Colonic mucosa (tissue), 4 donors: ENCODE measurements at regions not wholly inside any gene's neighbourhood (a gene's known extent, or its start where the extent isn't known, plus 50 kb on each side); places are given as distances from the start of the nearest gene placed in this dataset.

Experiments used
- DNase-seq: peaks from one replicate; pipeline ENCODE4 v3.0.0-alpha.2; 2020
- H3K27ac ChIP-seq: fragments of 200-600 bp; one replicate; pipeline ENCODE4 v1.8.0; 2021
- H3K27me3 ChIP-seq: fragments of 200-600 bp; one replicate; pipeline ENCODE4 v1.8.0; 2021
- H3K36me3 ChIP-seq: fragments of 200-600 bp; one replicate; pipeline ENCODE4 v1.8.0; 2021
- H3K4me1 ChIP-seq: fragments of 200-600 bp; one replicate; pipeline ENCODE4 v1.8.0; 2021; ENCODE audit warnings: mild to moderate bottlenecking
- H3K4me3 ChIP-seq: fragments of 200-600 bp; one replicate; pipeline ENCODE4 v1.8.0; 2021
- H3K9ac ChIP-seq, 2 donors: one replicate each; pipeline ENCODE4 v1.7.0; 2013; ENCODE audit warnings: control low read depth in 2 of 2, low read depth in 2 of 2, low read length in 2 of 2
- H3K9me3 ChIP-seq: fragments of 200-600 bp; one replicate; pipeline ENCODE4 v1.8.0; 2021
- intact Hi-C: fragments of 100-400 bp; cut with DNase I; formaldehyde crosslinking; loops from one replicate; pipeline ENCODE4 v1.14.1; 2022
- TF ChIP-seq, protein P1 (sequence below): fragments of 200-600 bp; IDR thresholded peaks from one replicate; pipeline ENCODE4 v1.8.0; 2022; ENCODE audit warnings: antibody characterized with exemption, mild to moderate bottlenecking
- donor health status: healthy.
- donor health status: DM: no; HTN: no; CAD: no.
- donor health status: DM: no; HTN: no; CAD: no.

DNA sequence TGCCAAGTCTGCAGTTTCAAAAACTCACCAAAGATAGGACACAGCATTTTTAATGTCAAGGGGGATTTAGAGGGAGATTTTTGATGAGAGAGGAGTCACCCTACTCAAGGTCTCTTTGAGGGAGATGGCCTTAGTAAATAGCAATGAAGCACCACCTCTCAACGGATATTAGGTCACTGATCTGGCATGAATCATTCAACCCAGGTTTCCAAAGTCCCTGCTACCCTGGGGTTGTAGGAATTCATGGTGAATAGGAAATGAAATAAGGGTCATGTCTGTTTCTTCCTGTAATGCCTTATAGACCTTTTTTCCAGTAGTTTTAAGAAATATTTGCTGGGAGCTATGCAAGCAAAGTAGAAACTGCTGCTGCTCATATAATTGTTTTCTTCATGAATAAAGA is 2154.9 kb downstream of the LRRC4C start:
- H3K9me3 ChIP-seq: no peaks in the 10 kb centered on the region
- no peak for DNase-seq

GRCh38 chr11:39294648-39295047 is 2164.8 kb downstream of the LRRC4C start:
- no peak for DNase-seq
- H3K36me3 ChIP-seq: no peaks in the 10 kb centered on the region
- H3K9ac ChIP-seq: no peak overlapping the region
- H3K27me3 ChIP-seq: no peaks in the 10 kb centered on the region
- no peak overlapping the region for H3K27ac ChIP-seq
- intact Hi-C loops: no loop called here
- H3K9me3 ChIP-seq: no peaks in the 10 kb centered on the region
- no peaks in the 10 kb centered on the region for H3K4me1 ChIP-seq
- no peak overlapping the region for H3K4me3 ChIP-seq
- TF ChIP-seq, protein P1, sequence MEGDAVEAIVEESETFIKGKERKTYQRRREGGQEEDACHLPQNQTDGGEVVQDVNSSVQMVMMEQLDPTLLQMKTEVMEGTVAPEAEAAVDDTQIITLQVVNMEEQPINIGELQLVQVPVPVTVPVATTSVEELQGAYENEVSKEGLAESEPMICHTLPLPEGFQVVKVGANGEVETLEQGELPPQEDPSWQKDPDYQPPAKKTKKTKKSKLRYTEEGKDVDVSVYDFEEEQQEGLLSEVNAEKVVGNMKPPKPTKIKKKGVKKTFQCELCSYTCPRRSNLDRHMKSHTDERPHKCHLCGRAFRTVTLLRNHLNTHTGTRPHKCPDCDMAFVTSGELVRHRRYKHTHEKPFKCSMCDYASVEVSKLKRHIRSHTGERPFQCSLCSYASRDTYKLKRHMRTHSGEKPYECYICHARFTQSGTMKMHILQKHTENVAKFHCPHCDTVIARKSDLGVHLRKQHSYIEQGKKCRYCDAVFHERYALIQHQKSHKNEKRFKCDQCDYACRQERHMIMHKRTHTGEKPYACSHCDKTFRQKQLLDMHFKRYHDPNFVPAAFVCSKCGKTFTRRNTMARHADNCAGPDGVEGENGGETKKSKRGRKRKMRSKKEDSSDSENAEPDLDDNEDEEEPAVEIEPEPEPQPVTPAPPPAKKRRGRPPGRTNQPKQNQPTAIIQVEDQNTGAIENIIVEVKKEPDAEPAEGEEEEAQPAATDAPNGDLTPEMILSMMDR: no peak

More for the DNA sequence above, 2154.9 kb downstream of the LRRC4C start:
- intact Hi-C loops: no loop called here
- no peak overlapping the region for H3K4me3 ChIP-seq
- no peak overlapping the region for H3K27ac ChIP-seq
- H3K9ac ChIP-seq: no peak overlapping the region
- H3K27me3 ChIP-seq: no peaks in the 10 kb centered on the region
- no peaks in the 10 kb centered on the region for H3K36me3 ChIP-seq
- TF ChIP-seq, protein P1: no peak
- H3K4me1 ChIP-seq: no peaks in the 10 kb centered on the region

DNA sequence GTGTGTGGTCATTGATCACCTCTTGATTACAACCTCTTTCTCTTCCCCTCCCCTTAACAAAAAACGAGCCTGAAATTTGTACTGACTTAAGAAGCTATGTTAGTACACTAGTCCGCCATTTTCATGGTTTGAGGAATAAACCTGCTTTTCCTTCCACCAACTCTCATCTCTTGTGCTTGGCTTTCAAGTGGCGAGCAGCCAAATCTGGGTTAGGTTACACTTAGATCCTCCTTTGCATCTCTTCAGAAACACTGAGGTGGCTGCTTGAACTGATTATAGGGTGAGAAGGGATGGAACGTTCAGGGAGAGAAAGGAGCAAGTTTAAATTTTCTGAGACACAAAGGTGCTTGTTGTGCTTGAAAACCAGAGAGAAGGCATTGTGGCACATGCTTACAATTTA is 2171.4 kb downstream of the LRRC4C start:
- H3K4me3 ChIP-seq: no peak overlapping the region
- no peaks in the 10 kb centered on the region for H3K36me3 ChIP-seq
- no peaks in the 10 kb centered on the region for H3K27me3 ChIP-seq
- no peaks in the 10 kb centered on the region for H3K9me3 ChIP-seq
- intact Hi-C loops: no loop called here
- TF ChIP-seq, protein P1: no peak
- no peak overlapping the region for H3K27ac ChIP-seq
- DNase-seq: no peak
- H3K9ac ChIP-seq: no peak overlapping the region
- H3K4me1 ChIP-seq: no peaks in the 10 kb centered on the region

GRCh38 chr11:39268176-39268690 is 2191.2 kb downstream of the LRRC4C start:
- intact Hi-C loops: no loop called here
- DNase-seq: no peak
- Histone ChIP-seq H3K36me3 (no peaks in the 10 kb centered on the region), H3K4me3 (no peak overlapping the region), H3K9ac (no peak overlapping the region), H3K9me3 (no peaks in the 10 kb centered on the region), H3K4me1 (no peaks in the 10 kb centered on the region), H3K27me3 (no peaks in the 10 kb centered on the region), H3K27ac (no peak overlapping the region)
- TF ChIP-seq, protein P1: no peak

DNA sequence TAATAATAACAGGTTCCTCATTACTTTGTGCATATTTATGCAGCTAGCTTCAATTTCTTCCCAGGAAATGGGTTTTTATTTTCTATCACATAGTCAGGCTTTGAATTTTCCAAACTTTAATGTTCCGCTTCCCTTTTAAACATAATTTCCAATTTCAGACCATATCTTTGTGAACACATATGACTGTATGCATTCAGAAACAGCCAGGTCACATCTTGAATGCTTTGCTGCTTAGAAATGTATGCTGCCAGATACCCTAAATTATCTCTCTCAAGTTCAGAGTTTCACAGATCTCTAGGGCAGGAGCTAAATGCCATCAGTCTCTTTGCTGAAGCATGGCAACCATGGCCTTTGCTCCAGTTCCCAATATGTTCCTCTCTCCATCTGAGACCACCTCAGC is 2203.8 kb downstream of the LRRC4C start:
- no peak overlapping the region for H3K27ac ChIP-seq
- H3K9me3 ChIP-seq: no peaks in the 10 kb centered on the region
- no peak for DNase-seq
- H3K9ac ChIP-seq: no peak overlapping the region
- intact Hi-C loops: no loop called here
- no peak overlapping the region for H3K4me3 ChIP-seq
- TF ChIP-seq, protein P1: no peak
- no peaks in the 10 kb centered on the region for H3K4me1 ChIP-seq
- H3K36me3 ChIP-seq: no peaks in the 10 kb centered on the region
- no peaks in the 10 kb centered on the region for H3K27me3 ChIP-seq
